ENCODE measurements at regions not wholly inside any gene's neighbourhood (a gene's known extent, or its start where the extent isn't known, plus 50 kb on each side); places are given as distances from the start of the nearest gene placed in this dataset.

GRCh38 chr11:116112087-116112935 lies 608.1 kb upstream of the CADM1 start:
- intact Hi-C loops (cut with DNase I) = no loop called here
- 70 to 82% methylated on average over 9 of the region's 9 CpGs for WGBS, 2 donors

DNA sequence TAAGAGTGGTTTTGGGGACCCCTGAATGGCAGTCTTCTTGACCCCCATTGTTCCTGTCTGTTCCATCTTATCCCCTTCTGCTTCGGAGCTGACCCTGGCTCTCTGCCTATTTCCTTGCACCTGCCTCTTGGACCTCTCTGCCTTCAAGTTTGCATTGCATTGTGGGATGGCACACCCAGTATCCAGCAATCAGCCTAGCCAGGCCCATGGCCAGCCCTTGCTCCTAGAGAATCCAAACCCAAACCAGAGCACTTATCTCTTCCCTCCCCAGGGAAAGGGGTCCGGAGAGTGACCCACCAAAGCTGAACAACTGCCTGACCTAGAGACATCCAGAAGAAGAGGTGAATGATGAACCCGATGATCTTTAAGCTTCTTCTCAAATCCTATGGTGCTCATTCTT lies 607.3 kb upstream of the CADM1 start:
- intact Hi-C loops (cut with DNase I) = no loop called here
- H3K9me3 ChIP-seq = no peaks in the 10 kb centered on the region
- TF ChIP-seq EP300 (IDR thresholded peaks at IDR 0.05) (no peak), CTCF (IDR thresholded peaks at IDR 0.05) (no peak), POLR2AphosphoS5 (IDR thresholded peaks at IDR 0.05) (no peak), POLR2A (IDR thresholded peaks at IDR 0.05) (no peak)
- 66 to 82% methylated on average over 3 of the region's 3 CpGs for WGBS, 2 donors
- H3K27me3 ChIP-seq = no peaks in the 10 kb centered on the region
- DNase-seq = no peak
- H3K4me3 ChIP-seq = no peak overlapping the region
- no peaks in the 10 kb centered on the region for H3K4me1 ChIP-seq
- no peaks in the 10 kb centered on the region for H3K36me3 ChIP-seq
- H3K27ac ChIP-seq = no peak overlapping the region

More at GRCh38 chr11:116112087-116112935, 608.1 kb upstream of the CADM1 start:
- H3K9me3 ChIP-seq = no peaks in the 10 kb centered on the region
- no peaks in the 10 kb centered on the region for H3K27me3 ChIP-seq
- no peak for DNase-seq
- no peaks in the 10 kb centered on the region for H3K36me3 ChIP-seq
- no peak overlapping the region for H3K27ac ChIP-seq
- no peak overlapping the region for H3K4me3 ChIP-seq
- H3K4me1 ChIP-seq = no peaks in the 10 kb centered on the region
- no peak for TF ChIP-seq CTCF (IDR thresholded peaks at IDR 0.05)
- no peak for TF ChIP-seq POLR2A (IDR thresholded peaks at IDR 0.05)
- TF ChIP-seq EP300 (IDR thresholded peaks at IDR 0.05) = no peak
- no peak for TF ChIP-seq POLR2AphosphoS5 (IDR thresholded peaks at IDR 0.05)

- no peak for TF ChIP-seq POLR2A (IDR thresholded peaks at IDR 0.05)
- no peak for TF ChIP-seq POLR2AphosphoS5 (IDR thresholded peaks at IDR 0.05)
- no peak for TF ChIP-seq CTCF (IDR thresholded peaks at IDR 0.05)
- Histone ChIP-seq H3K4me3 (no peak overlapping the region), H3K9me3 (no peaks in the 10 kb centered on the region), H3K36me3 (no peaks in the 10 kb centered on the region), H3K4me1 (no peaks in the 10 kb centered on the region), H3K27me3 (no peaks in the 10 kb centered on the region), H3K27ac (no peak overlapping the region)
- no peak for DNase-seq
- intact Hi-C loops (cut with DNase I) = no loop called here
- whole genome bisulfite sequencing, 2 donors = 80 to 89% methylated on average over 1 of the region's 1 CpG
These were observed 606.6 kb upstream of the CADM1 start for GRCh38 chr11:116110802-116111201.

DNA sequence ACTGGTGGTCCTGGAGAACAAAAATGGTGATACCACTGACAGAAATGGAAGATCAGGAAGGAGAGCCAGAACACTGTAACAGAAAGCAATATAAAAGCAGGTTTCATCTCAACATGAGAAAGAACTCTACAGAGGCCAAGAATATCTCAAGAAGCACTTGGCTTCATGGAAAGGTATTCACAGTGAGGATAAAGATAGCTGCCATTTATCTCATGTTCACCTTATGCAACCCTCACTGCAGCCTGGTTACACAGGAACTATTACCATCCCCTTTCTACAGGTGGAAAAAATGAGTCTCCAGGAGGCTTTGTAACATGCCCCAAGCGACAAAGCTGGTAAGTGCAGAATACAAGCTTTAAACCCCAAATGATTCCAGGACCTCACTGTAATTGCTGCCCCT lies 606.1 kb upstream of the CADM1 start:
- H3K4me1 ChIP-seq = no peaks in the 10 kb centered on the region
- 93 to 96% methylated on average over 1 of the region's 1 CpG for WGBS, 2 donors
- TF ChIP-seq POLR2AphosphoS5 (IDR thresholded peaks at IDR 0.05) (no peak), POLR2A (IDR thresholded peaks at IDR 0.05) (no peak), EP300 (IDR thresholded peaks at IDR 0.05) (no peak), CTCF (IDR thresholded peaks at IDR 0.05) (no peak)
- H3K27me3 ChIP-seq = no peaks in the 10 kb centered on the region
- H3K9me3 ChIP-seq = no peaks in the 10 kb centered on the region
- H3K4me3 ChIP-seq = no peak overlapping the region
- intact Hi-C loops (cut with DNase I) = no loop called here
- H3K36me3 ChIP-seq = no peaks in the 10 kb centered on the region
- H3K27ac ChIP-seq = no peak overlapping the region
- DNase-seq = no peak

DNA sequence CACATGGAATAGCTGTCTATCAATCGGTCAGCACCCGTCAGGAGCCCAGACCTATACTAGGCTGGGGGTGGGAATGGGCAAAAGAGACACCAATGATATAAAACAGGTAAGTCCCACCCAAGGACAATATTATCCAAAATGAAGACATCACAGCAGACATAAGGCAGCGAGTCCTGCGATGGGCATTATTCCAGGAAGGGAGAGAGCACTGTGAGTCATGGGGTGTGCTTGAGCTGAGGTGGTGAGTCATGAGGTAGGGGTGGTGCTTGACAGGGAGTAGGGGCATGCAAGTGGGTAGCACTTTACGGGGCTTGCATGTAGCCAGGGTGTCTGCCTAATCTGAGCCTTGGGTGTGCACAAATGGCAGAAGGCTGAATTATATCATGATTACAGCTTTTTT lies 605.0 kb upstream of the CADM1 start:
- no peak overlapping the region for H3K27ac ChIP-seq
- 83 to 90% methylated on average over 5 of the region's 5 CpGs for WGBS, 2 donors

More for the DNA sequence above, 605.0 kb upstream of the CADM1 start:
- no peak for DNase-seq
- Histone ChIP-seq H3K4me3 (no peak overlapping the region), H3K27me3 (no peaks in the 10 kb centered on the region), H3K36me3 (no peaks in the 10 kb centered on the region), H3K9me3 (no peaks in the 10 kb centered on the region), H3K4me1 (no peaks in the 10 kb centered on the region)
- intact Hi-C loops (cut with DNase I) = no loop called here
- TF ChIP-seq POLR2AphosphoS5 (IDR thresholded peaks at IDR 0.05) (no peak), POLR2A (IDR thresholded peaks at IDR 0.05) (no peak), CTCF (IDR thresholded peaks at IDR 0.05) (no peak), EP300 (IDR thresholded peaks at IDR 0.05) (no peak)
